ENCODE measurements at regions not wholly inside any gene's neighbourhood (a gene's known extent, or its start where the extent isn't known, plus 50 kb on each side); places are given as distances from the start of the nearest gene placed in this dataset.

GRCh38 chr6:91273729-91274128, 686.9 kb upstream of the MAP3K7 start:
- Histone ChIP-seq H3K4me3 (ENCODE audit: low read length) (no peak overlapping the region), H3K27ac (ENCODE audit: low read depth, low read length) (no peak overlapping the region), H3K27me3 (ENCODE audit: control insufficient read depth, insufficient read depth, low read length) (no peaks in the 10 kb centered on the region), H3K9ac (ENCODE audit: low read length) (no peak overlapping the region), H3K4me1 (ENCODE audit: control insufficient read depth, insufficient read depth, low read length) (no peaks in the 10 kb centered on the region), H3K36me3 (ENCODE audit: control insufficient read depth, insufficient read depth, low read length) (no peaks in the 10 kb centered on the region)

DNA sequence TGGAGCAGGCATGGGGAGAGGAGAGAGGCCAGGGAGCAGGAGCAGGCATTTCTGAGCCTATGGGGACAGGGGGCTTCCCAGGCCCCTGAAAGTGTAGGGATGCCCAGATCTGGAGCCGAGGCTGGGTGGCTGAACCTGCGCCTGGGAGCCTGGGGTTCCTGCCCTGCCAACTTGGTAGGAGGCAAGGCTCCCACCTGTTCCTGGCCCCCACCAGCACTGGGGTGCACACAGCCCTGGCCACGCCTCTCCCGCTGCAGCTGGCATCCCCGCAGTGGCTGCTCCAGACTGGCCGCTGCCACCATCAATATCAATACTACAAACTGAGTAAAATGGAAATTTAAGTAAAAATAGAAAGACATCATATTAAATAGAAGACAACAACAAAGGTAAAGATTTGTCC, 684.9 kb upstream of the MAP3K7 start:
- H3K9ac ChIP-seq (ENCODE audit: low read length) = no peak overlapping the region
- no peak overlapping the region for H3K4me3 ChIP-seq (ENCODE audit: low read length)
- H3K27ac ChIP-seq (ENCODE audit: low read depth, low read length) = no peak overlapping the region
- H3K27me3 ChIP-seq (ENCODE audit: control insufficient read depth, insufficient read depth, low read length) = no peaks in the 10 kb centered on the region
- no peaks in the 10 kb centered on the region for H3K4me1 ChIP-seq (ENCODE audit: control insufficient read depth, insufficient read depth, low read length)
- H3K36me3 ChIP-seq (ENCODE audit: control insufficient read depth, insufficient read depth, low read length) = no peaks in the 10 kb centered on the region

DNA sequence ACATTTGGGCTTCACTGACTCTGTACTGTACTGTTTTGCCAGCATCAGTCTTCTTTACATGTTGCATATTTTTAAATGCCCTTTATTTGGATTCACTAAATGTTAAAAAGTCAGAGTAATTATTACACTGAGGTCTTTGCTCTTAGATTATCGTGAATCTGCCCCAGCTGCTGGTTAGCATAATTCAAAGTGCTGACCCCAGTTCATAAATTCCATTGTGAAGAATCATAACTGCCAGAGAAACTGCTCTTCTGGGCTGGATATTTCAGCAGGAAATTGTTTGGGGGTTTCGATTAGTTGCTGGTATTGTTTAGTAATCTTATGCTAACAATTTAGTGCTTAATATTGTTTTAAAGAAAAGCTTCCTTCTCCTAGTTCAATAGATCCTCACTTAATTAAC, 682.1 kb upstream of the MAP3K7 start:
- H3K4me3 ChIP-seq (ENCODE audit: low read length) = no peak overlapping the region
- no peak overlapping the region for H3K27ac ChIP-seq (ENCODE audit: low read depth, low read length)
- no peaks in the 10 kb centered on the region for H3K4me1 ChIP-seq (ENCODE audit: control insufficient read depth, insufficient read depth, low read length)
- H3K36me3 ChIP-seq (ENCODE audit: control insufficient read depth, insufficient read depth, low read length) = no peaks in the 10 kb centered on the region
- H3K27me3 ChIP-seq (ENCODE audit: control insufficient read depth, insufficient read depth, low read length) = no peaks in the 10 kb centered on the region
- no peak overlapping the region for H3K9ac ChIP-seq (ENCODE audit: low read length)

DNA sequence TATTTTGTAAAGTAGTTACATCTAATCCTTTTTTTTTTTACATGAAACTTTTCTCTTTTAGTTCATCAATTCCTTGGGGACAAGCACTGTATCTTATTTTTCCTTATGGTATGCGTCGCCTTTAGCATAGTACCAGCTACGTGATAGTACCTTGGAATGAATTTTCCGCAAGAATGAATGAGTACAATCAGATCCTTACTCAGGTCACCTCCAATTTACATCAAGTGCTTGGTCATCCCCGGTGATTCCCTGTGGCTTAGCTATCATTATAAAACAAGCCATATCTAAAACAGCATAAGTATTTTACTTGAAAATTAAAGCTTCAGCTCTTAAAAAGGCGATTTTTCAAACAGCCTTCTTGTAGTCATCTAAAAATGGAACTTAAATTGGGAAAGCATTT, 680.4 kb upstream of the MAP3K7 start:
- H3K27me3 ChIP-seq (ENCODE audit: control insufficient read depth, insufficient read depth, low read length) = no peaks in the 10 kb centered on the region
- H3K4me3 ChIP-seq (ENCODE audit: low read length) = no peak overlapping the region
- no peaks in the 10 kb centered on the region for H3K36me3 ChIP-seq (ENCODE audit: control insufficient read depth, insufficient read depth, low read length)
- no peak overlapping the region for H3K27ac ChIP-seq (ENCODE audit: low read depth, low read length)
- H3K9ac ChIP-seq (ENCODE audit: low read length) = no peak overlapping the region
- no peaks in the 10 kb centered on the region for H3K4me1 ChIP-seq (ENCODE audit: control insufficient read depth, insufficient read depth, low read length)

- H3K4me1 ChIP-seq (ENCODE audit: control insufficient read depth, insufficient read depth, low read length) = no peaks in the 10 kb centered on the region
- H3K27me3 ChIP-seq (ENCODE audit: control insufficient read depth, insufficient read depth, low read length) = no peaks in the 10 kb centered on the region
- H3K9ac ChIP-seq (ENCODE audit: low read length) = no peak overlapping the region
- no peaks in the 10 kb centered on the region for H3K36me3 ChIP-seq (ENCODE audit: control insufficient read depth, insufficient read depth, low read length)
- no peak overlapping the region for H3K4me3 ChIP-seq (ENCODE audit: low read length)
- H3K27ac ChIP-seq (ENCODE audit: low read depth, low read length) = no peak overlapping the region
Observed at GRCh38 chr6:91266156-91266555, 679.3 kb upstream of the MAP3K7 start.

GRCh38 chr6:91243436-91243835, 656.6 kb upstream of the MAP3K7 start:
- no peak overlapping the region for H3K27ac ChIP-seq (ENCODE audit: low read depth, low read length)
- H3K9ac ChIP-seq (ENCODE audit: low read length) = no peak overlapping the region

DNA sequence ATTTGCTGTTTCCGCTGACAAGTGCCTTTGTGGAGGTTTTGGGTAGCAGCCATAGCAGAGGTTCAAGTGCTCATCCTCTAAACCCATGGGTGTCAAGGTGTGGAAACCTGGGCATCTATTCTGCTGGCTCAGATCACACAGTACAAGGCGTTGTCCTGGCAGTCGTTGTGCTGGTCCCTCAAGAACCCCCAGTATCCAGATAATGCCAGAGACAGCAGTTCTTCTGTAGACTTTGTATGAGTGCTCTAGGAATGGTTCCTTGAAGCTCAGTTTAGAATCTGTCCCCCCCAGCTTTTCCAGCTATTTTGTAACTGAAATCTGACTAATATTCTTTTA, 655.7 kb upstream of the MAP3K7 start:
- Histone ChIP-seq H3K27me3 (ENCODE audit: control insufficient read depth, insufficient read depth, low read length) (no peaks in the 10 kb centered on the region), H3K4me1 (ENCODE audit: control insufficient read depth, insufficient read depth, low read length) (no peaks in the 10 kb centered on the region), H3K9ac (ENCODE audit: low read length) (no peak overlapping the region), H3K4me3 (ENCODE audit: low read length) (no peak overlapping the region), H3K27ac (ENCODE audit: low read depth, low read length) (no peak overlapping the region), H3K36me3 (ENCODE audit: control insufficient read depth, insufficient read depth, low read length) (no peaks in the 10 kb centered on the region)

More at GRCh38 chr6:91243436-91243835, 656.6 kb upstream of the MAP3K7 start:
- no peaks in the 10 kb centered on the region for H3K4me1 ChIP-seq (ENCODE audit: control insufficient read depth, insufficient read depth, low read length)
- H3K36me3 ChIP-seq (ENCODE audit: control insufficient read depth, insufficient read depth, low read length) = no peaks in the 10 kb centered on the region
- no peak overlapping the region for H3K4me3 ChIP-seq (ENCODE audit: low read length)
- H3K27me3 ChIP-seq (ENCODE audit: control insufficient read depth, insufficient read depth, low read length) = no peaks in the 10 kb centered on the region

GRCh38 chr6:91241946-91242613, 655.2 kb upstream of the MAP3K7 start:
- no peaks in the 10 kb centered on the region for H3K36me3 ChIP-seq (ENCODE audit: control insufficient read depth, insufficient read depth, low read length)
- H3K4me3 ChIP-seq (ENCODE audit: low read length) = no peak overlapping the region
- H3K4me1 ChIP-seq (ENCODE audit: control insufficient read depth, insufficient read depth, low read length) = no peaks in the 10 kb centered on the region
- H3K27ac ChIP-seq (ENCODE audit: low read depth, low read length) = no peak overlapping the region
- H3K27me3 ChIP-seq (ENCODE audit: control insufficient read depth, insufficient read depth, low read length) = no peaks in the 10 kb centered on the region
- no peak overlapping the region for H3K9ac ChIP-seq (ENCODE audit: low read length)

DNA sequence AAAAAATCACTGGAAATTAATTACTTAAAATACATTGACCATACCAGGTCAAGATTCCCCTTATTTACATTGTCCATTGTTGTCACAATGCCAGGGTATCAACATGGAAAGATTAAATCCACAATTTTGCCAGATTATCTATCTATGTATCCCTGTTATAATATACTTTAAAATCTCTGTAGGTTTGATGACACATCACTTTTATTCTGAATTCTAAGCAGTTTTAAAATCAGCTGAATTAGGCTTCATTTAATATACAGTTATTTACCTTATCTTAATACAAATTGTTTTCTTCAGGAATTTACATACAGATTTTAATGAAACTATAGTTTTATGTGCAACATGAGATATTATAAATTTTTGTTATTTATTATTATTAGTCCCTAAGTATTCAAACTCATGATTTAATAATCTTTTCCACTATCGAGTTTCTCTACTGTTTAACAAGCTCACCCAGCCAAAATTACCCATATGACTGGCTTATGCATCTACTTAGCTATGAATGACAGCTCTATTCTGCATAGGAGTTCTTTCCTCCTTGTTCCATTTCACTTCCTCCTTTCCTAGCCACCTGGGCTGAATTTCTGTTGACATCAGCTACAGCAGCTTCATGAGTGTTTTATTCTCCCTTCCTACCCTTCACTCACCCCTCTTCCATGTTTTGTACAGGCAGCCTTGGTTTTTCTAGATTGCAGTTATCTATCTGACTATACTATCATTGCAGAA, 654.2 kb upstream of the MAP3K7 start:
- Histone ChIP-seq H3K4me1 (ENCODE audit: control insufficient read depth, insufficient read depth, low read length) (no peaks in the 10 kb centered on the region), H3K9ac (ENCODE audit: low read length) (no peak overlapping the region), H3K36me3 (ENCODE audit: control insufficient read depth, insufficient read depth, low read length) (no peaks in the 10 kb centered on the region), H3K27ac (ENCODE audit: low read depth, low read length) (no peak overlapping the region), H3K27me3 (ENCODE audit: control insufficient read depth, insufficient read depth, low read length) (no peaks in the 10 kb centered on the region), H3K4me3 (ENCODE audit: low read length) (no peak overlapping the region)

DNA sequence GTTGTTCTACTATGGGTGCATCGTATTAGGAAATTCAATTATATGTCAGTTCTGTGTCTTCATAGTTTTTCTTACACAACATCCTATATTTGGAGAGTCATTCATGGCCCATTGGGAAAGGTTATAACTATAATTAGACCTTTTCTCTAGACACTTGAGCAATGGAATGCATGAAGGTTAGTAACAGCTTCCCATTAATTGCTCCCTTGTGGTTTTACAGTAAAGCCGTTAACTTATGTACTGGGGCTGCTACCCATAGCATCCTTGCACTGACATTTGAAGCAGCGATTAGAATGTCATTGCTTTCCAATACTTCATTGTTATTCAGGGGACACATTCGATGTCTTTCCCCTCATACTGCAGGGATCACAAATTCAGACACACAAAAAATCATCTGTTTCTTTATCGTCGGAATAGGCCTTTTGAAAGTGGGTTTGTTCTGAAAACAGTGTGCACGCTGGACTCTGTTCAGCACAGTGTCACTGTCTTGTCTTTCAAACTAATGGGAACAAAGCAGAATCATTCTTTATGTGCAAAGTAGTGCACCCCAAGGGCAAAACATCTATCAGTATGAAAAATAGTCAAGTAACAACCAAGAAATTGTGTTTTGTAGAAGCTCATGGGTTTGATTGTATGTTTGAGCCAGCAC, 634.3 kb upstream of the MAP3K7 start:
- Histone ChIP-seq H3K9ac (ENCODE audit: low read length) (no peak overlapping the region), H3K36me3 (ENCODE audit: control insufficient read depth, insufficient read depth, low read length) (no peaks in the 10 kb centered on the region), H3K4me3 (ENCODE audit: low read length) (no peak overlapping the region), H3K27ac (ENCODE audit: low read depth, low read length) (no peak overlapping the region), H3K4me1 (ENCODE audit: control insufficient read depth, insufficient read depth, low read length) (no peaks in the 10 kb centered on the region), H3K27me3 (ENCODE audit: control insufficient read depth, insufficient read depth, low read length) (no peaks in the 10 kb centered on the region)

DNA sequence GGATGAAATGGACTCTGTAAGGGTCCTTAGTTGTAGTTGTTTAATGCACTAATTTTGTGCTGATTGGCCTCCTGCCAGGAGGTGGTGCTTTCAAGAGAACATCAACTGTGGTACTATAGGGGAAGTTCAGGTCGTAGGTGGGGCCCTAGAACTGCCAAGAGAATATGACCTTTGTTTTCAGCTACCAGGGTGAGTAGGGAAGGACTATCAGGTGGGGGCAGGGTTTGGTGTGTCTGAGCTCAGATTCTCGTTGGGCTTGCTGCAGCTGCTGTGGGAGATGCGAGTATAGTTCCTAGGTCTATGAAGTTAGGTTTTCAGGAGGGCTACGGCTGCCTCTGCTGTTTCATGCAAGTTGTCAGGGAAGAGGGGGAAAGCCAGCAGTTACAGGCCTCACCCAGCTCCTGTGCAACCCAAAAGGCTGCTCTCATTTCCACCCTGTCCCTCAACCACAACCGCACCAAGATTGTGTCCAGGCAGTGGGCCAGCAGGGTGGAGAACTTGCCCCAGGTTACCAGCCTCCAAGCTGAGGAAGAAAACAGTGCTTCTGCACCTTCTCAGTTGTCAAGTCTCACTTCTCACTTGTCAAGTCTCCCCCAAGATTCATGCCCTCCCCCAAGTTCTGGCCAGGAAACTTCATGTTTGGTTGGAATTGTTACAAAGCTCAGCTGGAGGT, 626.5 kb upstream of the MAP3K7 start:
- Histone ChIP-seq H3K9ac (ENCODE audit: low read length) (no peak overlapping the region), H3K36me3 (ENCODE audit: control insufficient read depth, insufficient read depth, low read length) (no peaks in the 10 kb centered on the region), H3K4me3 (ENCODE audit: low read length) (no peak overlapping the region), H3K27me3 (ENCODE audit: control insufficient read depth, insufficient read depth, low read length) (no peaks in the 10 kb centered on the region), H3K27ac (ENCODE audit: low read depth, low read length) (no peak overlapping the region), H3K4me1 (ENCODE audit: control insufficient read depth, insufficient read depth, low read length) (no peaks in the 10 kb centered on the region)

DNA sequence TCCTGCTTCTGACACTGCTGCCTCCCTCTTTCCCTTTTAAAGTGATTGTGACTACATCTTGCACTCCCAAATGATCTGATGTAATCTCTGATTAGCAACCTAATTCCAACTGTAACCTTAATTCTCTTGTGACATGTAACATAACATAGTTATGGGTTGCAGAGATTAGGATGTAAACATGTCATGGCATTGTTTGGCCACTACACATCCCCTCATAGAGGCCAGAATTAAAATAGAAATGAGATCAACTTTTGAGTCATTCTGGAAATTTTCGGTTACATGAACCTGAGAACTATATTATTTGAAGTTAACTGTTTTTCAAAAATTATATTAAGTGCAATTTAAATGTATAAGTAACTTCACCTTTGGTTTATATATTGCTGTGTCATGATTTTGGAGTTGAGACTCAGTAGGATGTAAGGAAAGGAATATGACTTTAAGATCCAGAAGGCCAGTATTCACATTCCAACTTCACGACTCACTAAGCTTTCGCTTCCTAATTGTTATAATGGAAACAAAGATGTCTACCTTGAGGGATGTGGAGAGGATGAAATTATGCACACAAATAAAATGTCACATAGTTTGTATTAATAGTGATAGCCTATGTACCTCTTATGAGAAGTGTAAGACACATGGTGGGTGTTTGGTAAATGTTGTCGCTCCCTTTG, 611.9 kb upstream of the MAP3K7 start:
- no peaks in the 10 kb centered on the region for H3K36me3 ChIP-seq (ENCODE audit: control insufficient read depth, insufficient read depth, low read length)
- H3K27ac ChIP-seq (ENCODE audit: low read depth, low read length) = no peak overlapping the region
- no peak overlapping the region for H3K4me3 ChIP-seq (ENCODE audit: low read length)
- H3K4me1 ChIP-seq (ENCODE audit: control insufficient read depth, insufficient read depth, low read length) = no peaks in the 10 kb centered on the region
- H3K9ac ChIP-seq (ENCODE audit: low read length) = no peak overlapping the region
- H3K27me3 ChIP-seq (ENCODE audit: control insufficient read depth, insufficient read depth, low read length) = no peaks in the 10 kb centered on the region

All from rectal smooth muscle tissue (tissue), 1 donor.